GM21447 (cell line): ENCODE measurements at regions not wholly inside any gene's neighbourhood (a gene's known extent, or its start where the extent isn't known, plus 50 kb on each side); places are given as distances from the start of the nearest gene placed in this dataset.
"Not testable (repeated sequence)": the region's sequence is repeated elsewhere in the genome, so short reads cannot be mapped to it uniquely, and the experiment has no call there.

Experiments used
- ATAC-seq: cut with Tn5 transposase; IDR thresholded peaks from one replicate; pipeline ENCODE4 v1.9.1; 2021; ENCODE audit not compliant: unreplicated experiment

GRCh38 chr19:29014857-29015436 lies 198.0 kb downstream of the UQCRFS1 start:
- no peak for ATAC-seq

GRCh38 chr19:29013988-29014387 lies 199.0 kb downstream of the UQCRFS1 start:
- no peak for ATAC-seq

GRCh38 chr19:29013325-29013724 lies 199.6 kb downstream of the UQCRFS1 start:
- ATAC-seq: no peak

- no peak for ATAC-seq
Observed at GRCh38 chr19:29012457-29012856, 200.5 kb downstream of the UQCRFS1 start.

GRCh38 chr19:29010276-29010675 lies 202.7 kb downstream of the UQCRFS1 start:
- ATAC-seq: no peak

- no peak for ATAC-seq
Observed at GRCh38 chr19:29006057-29006735, 206.8 kb downstream of the UQCRFS1 start.

GRCh38 chr19:29004796-29005195 lies 208.2 kb downstream of the UQCRFS1 start:
- no peak for ATAC-seq

- ATAC-seq: no peak
Observed at GRCh38 chr19:29003641-29004409, 209.1 kb downstream of the UQCRFS1 start.

GRCh38 chr19:29002336-29002735 lies 210.6 kb downstream of the UQCRFS1 start:
- no peak for ATAC-seq

GRCh38 chr19:29001597-29002245 lies 211.2 kb downstream of the UQCRFS1 start:
- ATAC-seq: no peak

- no peak for ATAC-seq
Observed at GRCh38 chr19:29001141-29001581, 211.8 kb downstream of the UQCRFS1 start.

GRCh38 chr19:28999724-29000433 lies 213.1 kb downstream of the UQCRFS1 start:
- no peak for ATAC-seq

GRCh38 chr19:28998974-28999373 lies 214.0 kb downstream of the UQCRFS1 start:
- no peak for ATAC-seq

GRCh38 chr19:28997866-28998265 lies 215.1 kb downstream of the UQCRFS1 start:
- not testable (repeated sequence) for ATAC-seq

- ATAC-seq: no peak
Observed at GRCh38 chr19:28990522-28990921, 222.4 kb downstream of the UQCRFS1 start.

- no peak for ATAC-seq
Observed at GRCh38 chr19:28989739-28990138, 223.2 kb downstream of the UQCRFS1 start.

- no peak for ATAC-seq
Observed at GRCh38 chr19:28988066-28988465, 224.9 kb downstream of the UQCRFS1 start.

- no peak for ATAC-seq
Observed at GRCh38 chr19:28987177-28987576, 225.8 kb downstream of the UQCRFS1 start.

GRCh38 chr19:28985201-28985600 lies 227.8 kb downstream of the UQCRFS1 start:
- no peak for ATAC-seq

- no peak for ATAC-seq
Observed at GRCh38 chr19:28984315-28984714, 228.6 kb downstream of the UQCRFS1 start.

- no peak for ATAC-seq
Observed at GRCh38 chr19:28983430-28983829, 229.5 kb downstream of the UQCRFS1 start.
